Inflammatory macrophage (primary cell): ENCODE measurements at regions not wholly inside any gene's neighbourhood (a gene's known extent, or its start where the extent isn't known, plus 50 kb on each side); places are given as distances from the start of the nearest gene placed in this dataset.
"Not testable (repeated sequence)": the region's sequence is repeated elsewhere in the genome, so short reads cannot be mapped to it uniquely, and the experiment has no call there.

Source experiments
- DNase-seq, 2 donors: peaks; one replicate each; pipeline ENCODE4 v3.0.0-alpha.2; 2020 to 2022

DNA sequence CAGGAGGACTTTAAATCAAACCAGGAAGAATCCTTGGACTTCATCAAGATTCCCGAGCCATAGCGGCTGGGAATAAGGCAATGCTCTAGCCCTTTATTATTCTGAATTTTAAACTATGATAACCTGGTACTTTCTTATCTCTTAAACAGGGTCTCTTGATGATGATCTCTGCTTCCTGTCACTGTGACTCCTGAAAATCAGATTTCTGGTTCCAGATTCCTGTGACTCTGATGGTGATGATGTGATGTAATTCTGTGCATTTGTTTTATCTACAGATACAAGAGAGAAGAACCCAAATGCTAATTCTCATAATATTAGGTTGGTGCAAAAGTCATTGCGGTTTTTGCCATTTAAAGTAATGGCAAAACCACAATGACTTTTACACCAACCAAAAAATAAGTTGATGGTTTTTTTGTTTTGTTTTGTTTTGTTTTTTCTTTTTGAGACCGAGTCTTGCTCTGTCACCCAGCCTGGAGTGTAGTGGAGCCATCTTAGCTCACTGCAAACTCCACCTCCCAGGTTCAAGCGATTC lies 116.3 kb upstream of the CREB1 start:
- DNase-seq, result no peak

- no peak for DNase-seq
Measured at GRCh38 chr2:207416111-207416510, 113.7 kb upstream of the CREB1 start.

GRCh38 chr2:207416900-207417299 lies 112.9 kb upstream of the CREB1 start:
- DNase-seq, result no peak

DNA sequence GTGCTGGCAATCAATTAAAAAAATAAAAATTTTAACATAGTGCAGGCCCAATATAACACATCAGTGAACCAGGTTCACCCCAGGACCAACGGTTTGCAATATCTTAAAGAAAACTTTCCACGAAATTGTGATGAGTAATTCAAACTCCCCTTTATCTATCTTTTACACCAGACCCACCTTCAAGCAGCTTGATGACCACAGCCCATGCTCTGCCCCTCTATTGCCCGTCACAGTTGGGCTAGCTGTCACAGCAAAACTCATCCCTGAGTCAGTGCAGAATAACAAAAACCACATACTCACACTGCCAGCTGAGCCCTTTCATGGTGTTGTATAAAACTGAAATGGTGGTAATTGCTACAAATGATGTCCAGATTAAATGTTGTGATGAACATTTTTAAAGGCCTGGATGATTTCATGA lies 112.5 kb upstream of the CREB1 start:
- no peak for DNase-seq

GRCh38 chr2:207418419-207418818 lies 111.3 kb upstream of the CREB1 start:
- no peak for DNase-seq

- no peak for DNase-seq
Measured at GRCh38 chr2:207419331-207419730, 110.4 kb upstream of the CREB1 start.

DNA sequence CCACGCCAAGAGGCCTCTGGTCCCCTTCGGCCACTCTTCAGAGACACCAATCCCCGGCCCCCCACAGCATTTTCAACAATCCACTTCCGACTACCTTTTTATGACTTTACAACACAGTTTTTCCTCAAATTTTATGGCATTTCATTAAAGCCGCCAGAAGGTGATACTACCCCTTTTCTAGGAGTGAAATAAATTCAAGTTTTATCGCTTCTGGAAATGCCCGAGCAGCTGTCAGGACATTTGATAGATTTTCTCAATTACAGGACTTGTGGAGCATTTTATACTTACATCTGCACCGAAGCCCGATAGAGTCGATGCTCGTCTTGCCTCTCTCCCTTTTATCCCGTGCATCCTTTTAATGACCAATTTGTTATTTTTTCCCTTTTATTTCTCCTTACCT lies 108.1 kb upstream of the CREB1 start:
- no peak for DNase-seq

- no peak for DNase-seq
Measured at GRCh38 chr2:207422380-207422779, 107.4 kb upstream of the CREB1 start.

GRCh38 chr2:207423886-207424285 lies 105.9 kb upstream of the CREB1 start:
- DNase-seq, result peak; percentile 70 to 79

- DNase-seq, result no peak
Measured at GRCh38 chr2:207427986-207428385, 101.8 kb upstream of the CREB1 start.

- DNase-seq, result no peak
Measured at GRCh38 chr2:207428573-207428972, 101.2 kb upstream of the CREB1 start.

GRCh38 chr2:207432453-207432852 lies 97.3 kb upstream of the CREB1 start:
- no peak for DNase-seq

- no peak for DNase-seq
Measured at GRCh38 chr2:207434306-207434705, 95.5 kb upstream of the CREB1 start.

- DNase-seq, result no peak
Measured at GRCh38 chr2:207434899-207435465, 94.8 kb upstream of the CREB1 start.

GRCh38 chr2:207437136-207437523 lies 92.6 kb upstream of the CREB1 start:
- DNase-seq, result no peak

GRCh38 chr2:207437524-207438143 lies 92.1 kb upstream of the CREB1 start:
- no peak for DNase-seq

DNA sequence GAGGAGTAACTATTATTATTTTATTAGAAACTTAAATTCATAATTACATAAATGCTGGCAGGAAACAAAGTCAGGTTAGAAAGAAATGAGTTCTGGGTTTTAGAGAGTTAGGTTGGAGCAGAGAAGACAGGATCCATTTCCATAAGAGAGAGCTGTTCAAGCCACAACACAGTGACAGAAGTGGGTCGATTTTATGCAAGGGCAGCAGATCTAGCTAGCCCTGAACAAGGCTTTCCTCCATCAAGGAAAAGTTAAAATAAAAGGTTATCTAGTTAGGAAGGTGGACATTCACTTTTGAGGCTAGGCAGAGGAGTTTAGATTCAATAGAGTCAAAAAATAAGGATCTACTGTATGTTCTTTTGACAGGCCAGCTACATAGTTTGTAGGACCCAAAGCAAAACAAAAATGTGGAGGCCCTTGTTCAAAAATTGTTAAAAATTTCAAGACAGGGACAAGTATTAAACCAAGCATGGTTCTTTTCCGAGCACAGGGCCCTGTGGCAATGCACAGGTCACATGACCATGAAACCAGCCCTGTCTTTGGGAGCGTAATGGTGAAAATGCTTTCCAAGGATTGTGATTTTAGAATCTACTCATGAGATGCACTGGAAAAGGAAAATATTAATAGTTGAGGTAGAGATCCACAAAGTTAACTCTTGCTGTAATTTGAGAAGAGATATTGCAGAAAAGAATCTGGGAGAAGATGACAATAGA lies 91.2 kb upstream of the CREB1 start:
- DNase-seq, result no peak

GRCh38 chr2:207439881-207440280 lies 89.9 kb upstream of the CREB1 start:
- not testable (repeated sequence) for DNase-seq

GRCh38 chr2:207444756-207445155 lies 85.0 kb upstream of the CREB1 start:
- DNase-seq, result no peak

DNA sequence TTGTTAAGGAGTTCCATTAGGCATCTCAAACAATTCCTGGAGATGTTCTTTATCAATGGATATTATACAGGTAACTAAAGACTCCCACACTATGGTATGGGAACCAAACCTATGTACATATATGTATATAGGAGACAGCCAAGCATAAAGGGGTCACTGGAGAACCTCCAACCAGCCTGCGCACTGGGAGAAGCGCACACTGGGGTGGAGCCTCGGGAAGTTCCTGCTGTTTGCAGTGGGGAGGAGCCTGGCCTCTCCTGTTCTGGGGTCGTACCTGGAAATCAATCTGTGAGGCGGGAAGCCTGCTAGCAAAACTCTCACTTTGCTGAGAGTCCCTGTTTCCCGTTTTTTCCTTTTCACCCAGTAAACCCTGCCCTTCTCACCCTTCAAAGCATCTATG lies 83.1 kb upstream of the CREB1 start:
- DNase-seq, result no peak

GRCh38 chr2:207448006-207448405 lies 81.8 kb upstream of the CREB1 start:
- DNase-seq, result no peak

- DNase-seq, result no peak
Measured at GRCh38 chr2:207449642-207450165, 80.1 kb upstream of the CREB1 start.

DNA sequence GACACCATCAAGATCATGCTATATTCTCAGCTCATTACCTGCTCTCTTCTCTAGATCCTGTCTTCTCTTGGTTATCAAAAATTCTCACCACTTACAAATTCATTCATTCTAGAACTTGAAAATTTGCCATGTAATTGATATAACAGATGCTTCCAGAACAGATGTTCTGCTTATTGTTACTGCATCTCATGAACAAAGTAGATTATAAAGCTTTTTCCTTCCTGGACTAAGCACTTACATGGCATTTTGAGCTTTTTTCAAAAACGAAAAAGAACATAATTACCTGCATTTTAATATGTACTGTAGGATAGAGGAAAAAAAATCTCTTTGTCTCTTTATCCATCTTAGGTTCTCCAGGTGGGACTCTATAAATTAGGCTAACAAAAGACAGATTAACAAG lies 79.6 kb upstream of the CREB1 start:
- no peak for DNase-seq

DNA sequence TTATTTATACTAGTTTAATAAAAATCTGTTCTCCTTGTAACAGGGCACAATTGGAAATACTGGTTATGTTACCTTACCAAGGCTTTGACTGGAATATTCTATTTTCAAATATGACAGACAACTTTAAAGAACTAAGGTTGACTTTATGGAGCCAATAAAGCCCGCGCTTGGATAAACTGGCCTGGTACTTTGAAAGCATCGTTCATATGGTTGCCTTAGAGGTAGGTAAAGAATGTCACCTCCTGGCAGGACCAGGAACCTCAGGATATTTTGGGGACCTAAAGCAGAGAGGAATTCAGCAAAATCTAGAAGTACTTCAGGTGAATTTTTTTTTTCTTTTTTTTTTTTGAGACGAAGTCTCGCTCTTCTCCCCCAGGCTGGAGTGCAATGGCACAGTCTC lies 71.2 kb upstream of the CREB1 start:
- DNase-seq, result no peak
